ENCODE measurements at regions not wholly inside any gene's neighbourhood (a gene's known extent, or its start where the extent isn't known, plus 50 kb on each side); places are given as distances from the start of the nearest gene placed in this dataset.

- TF ChIP-seq CTCF (IDR thresholded peaks at IDR 0.05) (no peak), ZFX (IDR thresholded peaks at IDR 0.05; ENCODE audit: borderline replicate concordance) (no peak)
Observed at GRCh38 chr5:37957218-37957617, 117.4 kb upstream of the GDNF start.

Measured in 22Rv1 (cell line).